GM12872 (cell line): ENCODE measurements at regions not wholly inside any gene's neighbourhood (a gene's known extent, or its start where the extent isn't known, plus 50 kb on each side); places are given as distances from the start of the nearest gene placed in this dataset.

Source experiments
- TF ChIP-seq, protein P1 (sequence below): IDR thresholded peaks from 3 replicates; pipeline ENCODE4 v1.5.1; 2011; ENCODE audit warnings: low read depth, mild to moderate bottlenecking, low read length, moderate library complexity; ENCODE audit not compliant: insufficient read depth

DNA sequence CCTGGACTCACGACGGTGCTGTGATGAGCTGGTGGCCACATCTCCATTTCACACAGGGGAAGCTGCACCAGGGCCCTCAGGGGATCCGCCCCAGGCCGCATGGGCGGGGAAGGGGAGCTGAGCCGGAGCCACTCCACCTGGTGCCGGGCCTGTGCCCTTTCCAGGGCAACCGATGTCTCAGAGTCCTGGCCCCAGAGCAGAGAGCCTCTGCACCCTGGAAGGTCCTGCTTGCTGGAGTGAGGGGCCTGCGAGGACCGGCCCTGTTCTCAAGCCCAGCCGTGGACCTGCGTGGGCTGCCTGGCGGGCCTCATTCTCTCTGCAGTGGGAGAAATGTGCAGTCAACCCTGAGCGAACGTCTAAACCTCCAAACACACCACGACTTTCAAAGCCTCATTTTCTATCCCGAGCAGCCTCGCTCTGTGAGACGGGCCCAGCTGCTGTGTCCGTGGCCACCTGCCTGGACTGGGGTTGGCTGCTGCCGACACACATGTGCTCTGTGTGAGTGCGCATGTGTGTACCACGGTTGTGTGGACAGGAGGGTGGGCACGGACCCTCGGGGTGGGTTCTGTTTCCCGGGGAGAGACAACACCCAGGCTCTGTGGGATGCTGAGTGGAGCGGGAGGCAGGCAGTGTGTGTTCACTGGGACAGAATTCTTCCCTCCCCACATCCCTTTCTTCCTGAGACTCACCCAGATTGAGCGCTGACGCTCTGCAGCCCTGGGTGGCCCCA lies 163.5 kb downstream of the KIF26A start:
- TF ChIP-seq, protein P1, sequence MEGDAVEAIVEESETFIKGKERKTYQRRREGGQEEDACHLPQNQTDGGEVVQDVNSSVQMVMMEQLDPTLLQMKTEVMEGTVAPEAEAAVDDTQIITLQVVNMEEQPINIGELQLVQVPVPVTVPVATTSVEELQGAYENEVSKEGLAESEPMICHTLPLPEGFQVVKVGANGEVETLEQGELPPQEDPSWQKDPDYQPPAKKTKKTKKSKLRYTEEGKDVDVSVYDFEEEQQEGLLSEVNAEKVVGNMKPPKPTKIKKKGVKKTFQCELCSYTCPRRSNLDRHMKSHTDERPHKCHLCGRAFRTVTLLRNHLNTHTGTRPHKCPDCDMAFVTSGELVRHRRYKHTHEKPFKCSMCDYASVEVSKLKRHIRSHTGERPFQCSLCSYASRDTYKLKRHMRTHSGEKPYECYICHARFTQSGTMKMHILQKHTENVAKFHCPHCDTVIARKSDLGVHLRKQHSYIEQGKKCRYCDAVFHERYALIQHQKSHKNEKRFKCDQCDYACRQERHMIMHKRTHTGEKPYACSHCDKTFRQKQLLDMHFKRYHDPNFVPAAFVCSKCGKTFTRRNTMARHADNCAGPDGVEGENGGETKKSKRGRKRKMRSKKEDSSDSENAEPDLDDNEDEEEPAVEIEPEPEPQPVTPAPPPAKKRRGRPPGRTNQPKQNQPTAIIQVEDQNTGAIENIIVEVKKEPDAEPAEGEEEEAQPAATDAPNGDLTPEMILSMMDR, result no peak

DNA sequence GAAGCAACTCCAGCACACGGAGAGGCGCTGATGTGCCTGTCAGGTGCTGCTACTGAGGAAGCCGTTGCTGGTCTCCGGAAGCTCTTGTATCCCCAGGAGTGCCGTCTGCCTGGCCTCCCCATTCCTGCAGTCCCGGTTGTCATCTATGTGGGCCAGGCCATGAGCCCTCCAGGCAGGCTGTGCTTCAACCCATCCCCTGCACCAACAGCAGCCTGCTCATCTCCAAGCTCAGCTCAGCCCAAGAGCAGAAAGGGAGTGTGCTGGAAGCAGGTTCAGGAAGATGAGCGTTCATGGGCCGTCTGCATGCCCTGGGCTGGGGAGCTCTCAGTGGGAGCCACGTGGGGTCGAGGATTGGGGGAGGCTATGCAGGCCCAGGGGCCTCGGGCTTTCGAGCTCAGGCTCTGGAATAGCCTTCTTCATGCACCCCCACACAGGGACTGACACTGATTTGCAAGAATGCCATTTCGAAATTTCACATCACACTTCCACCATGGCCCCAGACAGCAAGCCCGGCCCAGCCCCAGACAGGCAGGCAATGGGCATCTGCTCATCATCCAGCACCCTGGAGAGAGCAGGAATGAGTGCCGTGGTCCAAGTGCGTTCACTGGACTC lies 164.5 kb downstream of the KIF26A start:
- TF ChIP-seq, protein P1, result no peak

DNA sequence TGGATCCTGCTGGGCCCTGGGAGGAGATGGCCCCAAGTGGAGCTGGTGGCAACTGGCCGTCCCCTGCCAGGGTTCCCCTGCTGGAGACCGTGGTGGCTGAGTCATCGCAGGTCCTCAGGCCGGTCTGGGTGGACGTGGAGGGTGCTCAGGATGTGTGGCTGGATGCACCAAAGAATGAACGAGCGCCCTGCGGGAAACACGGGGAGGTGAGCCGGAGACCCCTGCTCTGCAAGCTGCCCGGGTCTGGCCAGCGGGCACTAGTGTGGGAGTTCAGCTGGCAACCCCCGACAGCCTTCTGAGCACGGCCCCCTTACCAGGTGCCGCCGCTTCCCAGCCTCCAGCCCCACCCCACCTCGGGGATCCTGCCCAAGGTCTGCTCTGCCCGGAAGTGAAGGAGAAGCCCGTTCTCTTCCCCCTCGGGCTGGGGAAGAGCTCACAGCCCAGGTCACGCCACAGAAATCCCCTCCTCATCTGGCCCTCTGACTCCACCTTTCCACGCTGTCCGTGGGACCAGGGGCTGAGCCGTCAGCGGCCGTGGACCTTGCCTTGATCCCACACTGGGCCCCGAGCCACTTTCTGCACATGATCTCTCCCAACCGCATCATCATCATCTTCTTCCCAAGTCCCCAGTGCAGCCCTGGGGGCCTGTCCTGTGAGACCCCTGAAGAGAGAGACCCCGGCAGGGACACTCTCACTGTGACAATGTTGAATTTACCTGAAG lies 165.5 kb downstream of the KIF26A start:
- TF ChIP-seq, protein P1, result no peak

DNA sequence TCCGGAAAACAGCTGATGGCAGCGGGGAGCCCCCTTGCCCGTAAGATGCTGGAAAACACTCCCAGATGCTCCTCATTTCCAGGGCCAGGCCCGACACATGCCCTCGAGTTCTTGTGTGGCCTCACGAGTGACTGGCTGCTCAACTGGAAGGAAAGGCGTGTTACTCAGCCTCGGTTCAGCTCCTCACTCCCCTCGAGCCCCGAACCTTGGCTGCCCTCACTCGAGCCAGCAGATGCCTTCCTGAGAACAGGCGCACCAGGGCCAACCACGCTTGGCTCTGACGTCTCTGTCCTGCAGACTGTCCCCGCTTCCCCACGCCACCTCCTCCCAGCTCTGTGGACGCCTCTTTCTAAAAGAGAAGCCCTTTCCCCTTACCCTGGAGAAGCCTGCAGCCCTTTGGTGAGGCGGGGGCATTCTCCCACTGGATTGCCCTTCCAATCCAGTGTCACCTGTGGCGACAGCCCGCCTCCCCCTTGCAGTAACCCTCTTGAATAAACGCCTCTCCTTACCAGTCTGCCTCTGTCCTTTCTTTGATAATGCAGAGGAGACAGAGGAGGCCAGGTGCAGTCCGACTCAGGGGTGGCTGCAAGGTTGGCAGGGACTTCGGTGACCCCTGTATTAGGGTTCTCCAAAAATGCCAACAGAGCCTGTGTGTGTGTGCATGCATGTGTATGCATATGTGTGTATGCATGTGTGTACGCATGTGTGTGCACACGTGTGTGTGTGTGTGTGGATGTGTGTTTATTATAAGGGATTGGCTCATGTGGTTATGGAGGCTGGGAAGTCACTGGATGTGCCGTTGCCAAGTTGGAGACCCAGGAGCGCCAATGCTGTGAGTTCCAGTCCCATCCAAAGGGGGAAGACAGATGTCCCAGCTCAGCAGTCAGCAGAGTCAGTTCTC lies 166.3 kb downstream of the KIF26A start:
- TF ChIP-seq, protein P1, result no peak

DNA sequence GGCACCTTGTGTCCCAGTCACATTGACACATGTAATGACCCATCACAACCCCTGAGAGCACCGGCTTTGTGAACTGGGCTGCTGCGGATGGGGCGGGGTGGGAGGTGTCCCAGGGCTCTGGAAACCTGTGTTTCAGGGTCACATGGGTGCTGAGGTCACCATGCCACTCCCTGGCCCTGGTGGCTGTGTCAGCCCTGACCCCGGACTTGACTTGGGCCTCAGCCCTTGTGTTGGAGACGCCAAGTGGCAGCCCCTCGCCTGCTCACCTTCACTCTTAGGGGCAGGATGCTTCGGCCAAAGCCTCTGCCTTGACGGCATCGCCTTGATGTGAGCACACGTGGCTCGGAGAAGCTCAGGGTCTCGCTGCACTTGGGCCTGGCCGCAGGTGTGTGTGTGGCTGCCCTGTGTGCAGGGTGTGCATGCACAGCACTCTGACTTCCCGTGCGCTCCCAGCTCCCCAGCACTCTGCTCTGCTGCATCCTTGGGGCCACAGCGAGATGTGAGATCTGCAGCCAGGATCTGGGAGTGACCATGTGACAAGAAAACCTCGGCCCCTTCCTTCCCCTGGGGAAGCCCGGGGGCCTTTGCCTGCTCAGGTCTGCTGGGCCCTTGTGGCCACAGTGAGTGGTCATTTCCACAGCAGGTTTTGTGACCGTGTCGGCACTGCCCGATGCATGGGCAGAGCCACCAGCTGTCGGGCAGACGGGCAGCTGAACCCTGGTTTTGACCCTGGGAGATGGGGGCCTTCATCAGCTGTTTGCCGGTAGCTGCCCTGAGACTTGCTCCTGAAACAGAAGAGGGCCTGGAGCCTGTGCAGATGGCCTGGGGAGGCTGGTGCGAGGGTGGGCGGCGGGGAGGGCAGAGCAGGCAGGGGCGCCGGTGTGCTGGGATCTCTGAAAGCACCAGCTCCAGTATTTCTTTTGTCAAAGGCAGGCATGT lies 167.4 kb downstream of the KIF26A start:
- TF ChIP-seq, protein P1, result no peak

DNA sequence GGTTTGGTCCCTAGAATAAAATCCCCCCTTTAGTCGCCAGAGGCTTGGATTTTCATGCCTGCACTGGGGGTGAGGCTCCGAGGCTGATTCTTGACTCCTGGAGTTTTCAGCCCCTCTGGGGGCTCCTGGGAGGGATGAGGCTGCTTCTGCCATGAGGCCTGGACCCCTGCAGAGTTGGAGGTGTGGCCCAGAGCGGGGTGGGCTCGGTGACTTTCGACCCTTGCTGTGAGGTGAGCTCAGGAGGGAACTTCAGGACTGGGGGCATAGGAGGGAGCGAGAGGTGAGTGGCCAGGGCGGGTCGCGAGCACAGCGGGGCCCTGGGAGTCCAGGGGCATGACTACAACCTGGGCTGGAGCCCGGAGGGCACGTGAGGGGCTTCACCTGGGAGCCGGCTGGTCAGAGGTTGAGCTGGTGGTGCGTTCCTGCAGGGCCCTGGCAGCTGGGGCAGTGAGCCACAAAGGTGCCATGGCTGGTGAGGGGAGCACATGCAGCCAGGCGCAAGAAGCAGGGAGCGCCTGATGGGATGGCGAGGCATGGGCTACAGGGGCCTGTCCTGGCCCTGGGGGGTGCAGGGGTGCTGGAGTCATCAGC lies 168.2 kb downstream of the KIF26A start:
- TF ChIP-seq, protein P1, result no peak
